ENCODE measurements at regions not wholly inside any gene's neighbourhood (a gene's known extent, or its start where the extent isn't known, plus 50 kb on each side); places are given as distances from the start of the nearest gene placed in this dataset.

GRCh38 chr4:56123547-56123946, 174.8 kb downstream of the CEP135 start:
- Mint-ChIP-seq H3K27me3 (peaks cover 14% of the 10 kb centered on the region), H3K9me3 (peaks cover 0 to 2% (median 0%) of the 10 kb centered on the region in 7 donors)
- no peak for ATAC-seq (ENCODE audit: low read depth in 2 of 2)

DNA sequence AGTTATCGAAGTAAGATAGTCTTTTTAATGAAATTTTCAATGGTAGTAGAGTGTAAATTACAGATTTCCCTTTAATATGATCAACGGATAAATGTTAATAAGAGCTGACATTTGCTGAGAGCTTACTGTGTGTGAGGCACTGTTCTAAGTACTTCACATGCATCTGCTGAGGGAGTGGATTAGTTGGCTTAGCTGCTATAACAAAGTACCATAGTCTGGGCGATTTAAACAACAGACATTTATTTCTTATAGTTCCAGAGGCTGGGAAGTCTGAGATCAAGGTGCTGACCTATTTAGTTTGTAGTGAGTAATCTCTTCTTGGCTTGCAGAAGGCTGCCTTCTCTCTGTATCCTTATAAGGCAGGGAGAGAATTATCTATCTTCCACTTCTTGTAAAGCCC, 174.3 kb downstream of the CEP135 start:
- H3K27me3 ChIP-seq (ENCODE audit: control insufficient read depth, insufficient read depth, low read length): peaks cover 4% of the 10 kb centered on the region
- no peaks in the 10 kb centered on the region for H3K4me1 ChIP-seq (ENCODE audit: control insufficient read depth, insufficient read depth, low read length, poor library complexity, severe bottlenecking)
- H3K4me3 Mint-ChIP-seq: no peak overlapping the region
- ATAC-seq (ENCODE audit: low read depth in 2 of 2) (no peak), DNase-seq (no peak)
- no peak overlapping the region for H3K4me3 ChIP-seq (ENCODE audit: low read depth, low read length)
- H3K36me3 Mint-ChIP-seq: no peaks in the 10 kb centered on the region
- peaks cover 14% of the 10 kb centered on the region for H3K27me3 Mint-ChIP-seq
- no peak overlapping the region for H3K27ac ChIP-seq (ENCODE audit: insufficient read depth, low read length, poor library complexity, severe bottlenecking)
- H3K9me3 ChIP-seq (ENCODE audit: control insufficient read depth in 2 of 2, low read length in 2 of 2): no peaks in the 10 kb centered on the region
- H3K36me3 ChIP-seq (ENCODE audit: control insufficient read depth, insufficient read depth, low read length): no peaks in the 10 kb centered on the region
- H3K27ac Mint-ChIP-seq: no peak overlapping the region
- no peaks in the 10 kb centered on the region for H3K4me1 Mint-ChIP-seq
- peaks cover 0 to 2% (median 0%) of the 10 kb centered on the region in 7 donors for H3K9me3 Mint-ChIP-seq

More at GRCh38 chr4:56123547-56123946, 174.8 kb downstream of the CEP135 start:
- DNase-seq: no peak
- H3K4me3 Mint-ChIP-seq: no peak overlapping the region
- Histone ChIP-seq H3K4me1 (ENCODE audit: control insufficient read depth, insufficient read depth, low read length, poor library complexity, severe bottlenecking) (no peaks in the 10 kb centered on the region), H3K27me3 (ENCODE audit: control insufficient read depth, insufficient read depth, low read length) (peaks cover 4% of the 10 kb centered on the region), H3K4me3 (ENCODE audit: low read depth, low read length) (no peak overlapping the region), H3K9me3 (ENCODE audit: control insufficient read depth in 2 of 2, low read length in 2 of 2) (no peaks in the 10 kb centered on the region), H3K36me3 (ENCODE audit: control insufficient read depth, insufficient read depth, low read length) (no peaks in the 10 kb centered on the region), H3K27ac (ENCODE audit: insufficient read depth, low read length, poor library complexity, severe bottlenecking) (no peak overlapping the region)
- H3K36me3 Mint-ChIP-seq: no peaks in the 10 kb centered on the region
- H3K4me1 Mint-ChIP-seq: no peaks in the 10 kb centered on the region
- H3K27ac Mint-ChIP-seq: no peak overlapping the region

- Mint-ChIP-seq H3K4me3 (no peak overlapping the region), H3K9me3 (peaks cover 0 to 2% (median 0%) of the 10 kb centered on the region in 7 donors), H3K36me3 (no peaks in the 10 kb centered on the region), H3K4me1 (no peaks in the 10 kb centered on the region), H3K27ac (no peak overlapping the region), H3K27me3 (peaks cover 5% of the 10 kb centered on the region)
- no peak overlapping the region for H3K27ac ChIP-seq (ENCODE audit: insufficient read depth, low read length, poor library complexity, severe bottlenecking)
- no peak overlapping the region for H3K4me3 ChIP-seq (ENCODE audit: low read depth, low read length)
- H3K9me3 ChIP-seq (ENCODE audit: control insufficient read depth in 2 of 2, low read length in 2 of 2): no peaks in the 10 kb centered on the region
- ATAC-seq (ENCODE audit: low read depth in 2 of 2) (no peak), DNase-seq (no peak)
- H3K27me3 ChIP-seq (ENCODE audit: control insufficient read depth, insufficient read depth, low read length): no peaks in the 10 kb centered on the region
- H3K4me1 ChIP-seq (ENCODE audit: control insufficient read depth, insufficient read depth, low read length, poor library complexity, severe bottlenecking): no peaks in the 10 kb centered on the region
- no peaks in the 10 kb centered on the region for H3K36me3 ChIP-seq (ENCODE audit: control insufficient read depth, insufficient read depth, low read length)
Observed at GRCh38 chr4:56118845-56119244, 170.1 kb downstream of the CEP135 start.

- Histone ChIP-seq H3K9me3 (ENCODE audit: control insufficient read depth in 2 of 2, low read length in 2 of 2) (no peaks in the 10 kb centered on the region), H3K4me1 (ENCODE audit: control insufficient read depth, insufficient read depth, low read length, poor library complexity, severe bottlenecking) (no peaks in the 10 kb centered on the region), H3K4me3 (ENCODE audit: low read depth, low read length) (no peak overlapping the region), H3K27me3 (ENCODE audit: control insufficient read depth, insufficient read depth, low read length) (no peaks in the 10 kb centered on the region), H3K27ac (ENCODE audit: insufficient read depth, low read length, poor library complexity, severe bottlenecking) (no peak overlapping the region), H3K36me3 (ENCODE audit: control insufficient read depth, insufficient read depth, low read length) (no peaks in the 10 kb centered on the region)
- H3K27me3 Mint-ChIP-seq: peaks cover 5% of the 10 kb centered on the region
- no peak overlapping the region for H3K27ac Mint-ChIP-seq
- no peak for DNase-seq
- H3K4me3 Mint-ChIP-seq: no peak overlapping the region
- peaks cover 0 to 2% (median 0%) of the 10 kb centered on the region in 7 donors for H3K9me3 Mint-ChIP-seq
- no peaks in the 10 kb centered on the region for H3K4me1 Mint-ChIP-seq
- no peak for ATAC-seq (ENCODE audit: low read depth in 2 of 2)
- H3K36me3 Mint-ChIP-seq: no peaks in the 10 kb centered on the region
Observed at GRCh38 chr4:56118055-56118454, 169.3 kb downstream of the CEP135 start.

DNA sequence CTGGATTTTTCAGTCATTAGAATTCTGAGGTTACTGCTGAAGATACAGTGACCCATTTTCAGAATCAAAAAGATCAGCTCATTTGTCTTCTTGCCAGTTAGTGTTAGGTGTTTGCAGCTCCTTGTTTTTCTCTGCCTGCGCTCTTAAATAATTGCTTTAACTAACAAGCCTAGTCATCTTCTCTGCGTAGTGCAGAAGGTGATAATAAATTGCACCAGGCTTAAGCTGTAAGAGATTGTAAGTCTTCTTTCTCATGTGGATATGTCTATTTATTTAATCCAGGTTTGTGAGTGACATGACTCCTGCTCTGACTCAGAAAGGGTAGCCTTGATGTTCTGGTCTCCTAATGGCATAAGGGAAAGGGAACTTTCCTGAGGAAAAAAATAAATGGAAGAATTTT, 167.2 kb downstream of the CEP135 start:
- no peaks in the 10 kb centered on the region for H3K36me3 ChIP-seq (ENCODE audit: control insufficient read depth, insufficient read depth, low read length)
- no peaks in the 10 kb centered on the region for H3K4me1 ChIP-seq (ENCODE audit: control insufficient read depth, insufficient read depth, low read length, poor library complexity, severe bottlenecking)
- DNase-seq: no peak
- H3K4me1 Mint-ChIP-seq: no peaks in the 10 kb centered on the region
- no peak overlapping the region for H3K4me3 ChIP-seq (ENCODE audit: low read depth, low read length)
- no peak overlapping the region for H3K4me3 Mint-ChIP-seq
- H3K9me3 ChIP-seq (ENCODE audit: control insufficient read depth in 2 of 2, low read length in 2 of 2): no peaks in the 10 kb centered on the region
- no peak overlapping the region for H3K27ac Mint-ChIP-seq
- no peaks in the 10 kb centered on the region for H3K36me3 Mint-ChIP-seq
- no peak overlapping the region for H3K27ac ChIP-seq (ENCODE audit: insufficient read depth, low read length, poor library complexity, severe bottlenecking)
- peaks cover 5% of the 10 kb centered on the region for H3K27me3 Mint-ChIP-seq
- no peak for ATAC-seq (ENCODE audit: low read depth in 2 of 2)
- H3K9me3 Mint-ChIP-seq: peaks cover 0 to 2% (median 0%) of the 10 kb centered on the region in 7 donors
- H3K27me3 ChIP-seq (ENCODE audit: control insufficient read depth, insufficient read depth, low read length): no peaks in the 10 kb centered on the region

DNA sequence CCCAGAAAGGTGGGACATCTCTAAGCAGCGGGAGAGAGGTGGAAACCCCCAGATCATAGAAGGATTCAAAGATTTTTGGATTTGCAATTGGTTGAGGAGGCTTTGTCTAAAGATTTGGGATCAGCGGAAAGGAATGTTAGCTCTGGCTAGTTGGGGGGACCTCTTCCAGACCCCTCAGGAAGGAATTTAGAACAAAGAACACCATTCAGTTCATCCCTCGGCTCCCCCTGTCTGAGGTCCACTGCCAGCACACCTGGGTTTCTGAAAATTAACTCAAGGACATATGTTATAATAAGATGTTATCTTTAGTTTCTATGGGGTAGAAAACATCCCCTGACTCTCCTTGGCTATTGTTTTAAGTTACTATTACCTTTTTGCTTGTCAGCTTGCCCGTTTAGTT, 163.6 kb downstream of the CEP135 start:
- Histone ChIP-seq H3K36me3 (ENCODE audit: control insufficient read depth, insufficient read depth, low read length) (no peaks in the 10 kb centered on the region), H3K27ac (ENCODE audit: insufficient read depth, low read length, poor library complexity, severe bottlenecking) (no peak overlapping the region), H3K9me3 (ENCODE audit: control insufficient read depth in 2 of 2, low read length in 2 of 2) (no peaks in the 10 kb centered on the region), H3K4me3 (ENCODE audit: low read depth, low read length) (no peak overlapping the region), H3K4me1 (ENCODE audit: control insufficient read depth, insufficient read depth, low read length, poor library complexity, severe bottlenecking) (no peaks in the 10 kb centered on the region), H3K27me3 (ENCODE audit: control insufficient read depth, insufficient read depth, low read length) (no peaks in the 10 kb centered on the region)
- H3K9me3 Mint-ChIP-seq: peaks cover 0 to 2% (median 0%) of the 10 kb centered on the region in 7 donors
- no peak for ATAC-seq (ENCODE audit: low read depth in 2 of 2)
- no peaks in the 10 kb centered on the region for H3K36me3 Mint-ChIP-seq
- H3K27me3 Mint-ChIP-seq: no peaks in the 10 kb centered on the region
- H3K4me1 Mint-ChIP-seq: no peaks in the 10 kb centered on the region
- no peak for DNase-seq
- no peak overlapping the region for H3K4me3 Mint-ChIP-seq
- no peak overlapping the region for H3K27ac Mint-ChIP-seq

DNA sequence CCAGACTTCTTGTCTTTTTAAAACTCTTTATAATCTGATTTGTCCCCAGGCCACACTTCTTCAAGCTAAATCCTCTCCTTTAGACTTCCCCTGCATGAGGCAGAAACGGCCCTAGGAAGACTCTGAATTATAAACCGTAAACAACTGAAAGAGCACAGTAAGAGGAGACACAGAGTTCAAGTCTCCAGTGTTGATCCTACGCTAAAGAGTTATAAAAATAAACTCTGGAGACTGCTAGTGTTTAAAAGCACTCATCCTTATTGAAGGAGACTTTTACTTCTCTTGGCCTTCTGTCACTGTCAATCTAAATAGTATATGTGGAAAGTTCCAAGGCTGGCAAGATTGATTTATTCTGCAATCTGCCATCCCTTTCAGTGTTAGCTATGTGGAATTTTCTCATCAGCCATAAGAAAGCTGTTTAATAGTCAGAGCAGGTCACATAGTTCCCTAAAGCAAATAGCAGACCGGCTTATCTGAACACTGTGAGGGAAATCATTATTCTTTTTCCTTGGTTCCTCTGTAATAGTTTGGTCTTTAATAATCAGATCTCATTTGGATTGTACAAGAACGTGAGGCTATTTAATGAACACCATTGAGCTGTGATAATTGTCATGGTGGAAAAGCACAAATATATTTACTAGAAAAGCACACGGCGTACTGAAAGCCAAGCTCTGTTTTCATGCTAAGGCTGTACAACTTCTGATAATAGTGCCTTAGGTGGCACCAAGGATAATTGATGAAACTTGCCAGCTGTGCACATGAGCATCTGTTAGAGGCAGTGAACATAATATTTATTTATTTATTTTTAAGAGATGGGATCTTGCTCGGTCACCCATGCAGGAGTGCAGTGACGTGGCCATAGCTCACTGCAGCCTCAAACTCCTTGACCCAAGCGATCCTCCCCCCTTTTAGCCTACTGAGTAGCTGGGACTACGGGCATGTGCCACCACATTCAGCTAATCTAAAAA, 157.7 kb downstream of the CEP135 start:
- Mint-ChIP-seq H3K27ac (no peak overlapping the region), H3K36me3 (no peaks in the 10 kb centered on the region), H3K4me3 (no peak overlapping the region), H3K27me3 (no peaks in the 10 kb centered on the region), H3K4me1 (no peaks in the 10 kb centered on the region), H3K9me3 (peaks cover 0 to 2% (median 0%) of the 10 kb centered on the region in 7 donors)
- no peak for DNase-seq
- no peak for ATAC-seq (ENCODE audit: low read depth in 2 of 2)
- Histone ChIP-seq H3K27ac (ENCODE audit: insufficient read depth, low read length, poor library complexity, severe bottlenecking) (no peak overlapping the region), H3K4me3 (ENCODE audit: low read depth, low read length) (no peak overlapping the region), H3K27me3 (ENCODE audit: control insufficient read depth, insufficient read depth, low read length) (no peaks in the 10 kb centered on the region), H3K9me3 (ENCODE audit: control insufficient read depth in 2 of 2, low read length in 2 of 2) (no peaks in the 10 kb centered on the region), H3K4me1 (ENCODE audit: control insufficient read depth, insufficient read depth, low read length, poor library complexity, severe bottlenecking) (no peaks in the 10 kb centered on the region), H3K36me3 (ENCODE audit: control insufficient read depth, insufficient read depth, low read length) (no peaks in the 10 kb centered on the region)

DNA sequence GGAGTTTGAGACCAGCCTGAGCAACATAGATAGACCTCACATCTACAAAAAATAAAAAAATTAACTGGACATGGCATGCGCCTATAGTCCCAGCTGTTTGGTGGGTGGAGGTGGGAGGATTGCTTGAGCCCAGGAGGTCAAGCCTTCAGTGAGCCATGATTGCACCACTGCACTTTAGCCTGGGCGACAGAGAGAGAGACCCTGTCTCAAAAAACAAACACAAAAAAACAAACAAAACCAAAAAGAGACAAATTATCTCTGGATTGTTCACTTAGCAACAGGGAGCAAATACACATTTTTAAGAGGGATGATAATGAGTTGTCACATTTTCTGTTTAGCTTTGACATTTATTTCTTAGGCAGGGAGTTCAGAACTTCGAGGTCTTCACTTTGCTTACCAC, 155.4 kb downstream of the CEP135 start:
- Histone ChIP-seq H3K36me3 (ENCODE audit: control insufficient read depth, insufficient read depth, low read length) (no peaks in the 10 kb centered on the region), H3K27me3 (ENCODE audit: control insufficient read depth, insufficient read depth, low read length) (no peaks in the 10 kb centered on the region), H3K4me1 (ENCODE audit: control insufficient read depth, insufficient read depth, low read length, poor library complexity, severe bottlenecking) (no peaks in the 10 kb centered on the region), H3K27ac (ENCODE audit: insufficient read depth, low read length, poor library complexity, severe bottlenecking) (no peak overlapping the region), H3K9me3 (ENCODE audit: control insufficient read depth in 2 of 2, low read length in 2 of 2) (no peaks in the 10 kb centered on the region), H3K4me3 (ENCODE audit: low read depth, low read length) (no peak overlapping the region)
- H3K9me3 Mint-ChIP-seq: peaks cover 0 to 2% (median 0%) of the 10 kb centered on the region in 7 donors
- ATAC-seq (ENCODE audit: low read depth in 2 of 2): no peak
- no peak overlapping the region for H3K27ac Mint-ChIP-seq
- H3K27me3 Mint-ChIP-seq: peaks cover 4% of the 10 kb centered on the region
- H3K4me3 Mint-ChIP-seq: no peak overlapping the region
- DNase-seq: no peak
- H3K36me3 Mint-ChIP-seq: no peaks in the 10 kb centered on the region
- H3K4me1 Mint-ChIP-seq: no peaks in the 10 kb centered on the region

Data from CD4-positive, CD25-positive, alpha-beta regulatory T cell (primary cell).